Mesendoderm (in vitro differentiated cells): ENCODE measurements at regions not wholly inside any gene's neighbourhood (a gene's known extent, or its start where the extent isn't known, plus 50 kb on each side); places are given as distances from the start of the nearest gene placed in this dataset.
"Not testable (repeated sequence)": the region's sequence is repeated elsewhere in the genome, so short reads cannot be mapped to it uniquely, and the experiment has no call there.

Experiments
- DNase-seq: peaks from one replicate; pipeline ENCODE4 v3.0.0; 2013
- H2AK5ac ChIP-seq: 2 replicates; pipeline ENCODE4 v1.6.1; 2013; ENCODE audit warnings: low read length, inconsistent platforms
- H2BK120ac ChIP-seq: 2 replicates; pipeline ENCODE4 v1.6.1; 2013; ENCODE audit warnings: low read depth, mild to moderate bottlenecking, low read length, moderate library complexity, mixed read lengths
- H2BK15ac ChIP-seq: replicated peaks from 2 replicates; pipeline ENCODE4 v1.6.1; 2013; ENCODE audit warnings: low read depth, mild to moderate bottlenecking, moderate library complexity
- H2BK5ac ChIP-seq: 2 replicates; pipeline ENCODE4 v1.6.1; 2013; ENCODE audit warnings: low read length, inconsistent platforms
- H3K18ac ChIP-seq: 2 replicates; pipeline ENCODE4 v1.6.1; 2013; ENCODE audit warnings: mild to moderate bottlenecking, low read length, mixed read lengths
- H3K23ac ChIP-seq: one replicate; pipeline ENCODE4 v1.6.1; 2013; ENCODE audit warnings: low read length
- H3K27ac ChIP-seq: 2 replicates; pipeline ENCODE4 v1.5.1; 2013; ENCODE audit warnings: low read depth, mild to moderate bottlenecking, inconsistent platforms, low read length, moderate library complexity
- H3K27me3 ChIP-seq: 2 replicates; pipeline ENCODE4 v1.6.1; 2013; ENCODE audit warnings: low read length, control low read depth, mild to moderate bottlenecking, inconsistent platforms; ENCODE audit not compliant: insufficient read depth, poor library complexity
- H3K36me3 ChIP-seq: 2 replicates; pipeline ENCODE4 v1.6.1; 2013; ENCODE audit warnings: low read length, inconsistent platforms; ENCODE audit not compliant: control insufficient read depth, insufficient read depth
- H3K4ac ChIP-seq: one replicate; pipeline ENCODE4 v1.6.1; 2013; ENCODE audit warnings: low read depth, mild to moderate bottlenecking, low read length, moderate library complexity
- H3K4me1 ChIP-seq: 2 replicates; pipeline ENCODE4 v1.6.1; 2013; ENCODE audit warnings: low read depth, low read length, inconsistent platforms; ENCODE audit not compliant: control insufficient read depth
- H3K4me2 ChIP-seq: 2 replicates; pipeline ENCODE4 v1.6.1; 2013; ENCODE audit warnings: low read length
- H3K4me3 ChIP-seq: 2 replicates; pipeline ENCODE4 v1.5.1; 2013; ENCODE audit warnings: mild to moderate bottlenecking, low read length
- H3K56ac ChIP-seq: one replicate; pipeline ENCODE4 v1.6.1; 2013; ENCODE audit warnings: low read length
- H3K79me1 ChIP-seq: 2 replicates; pipeline ENCODE4 v1.6.1; 2013; ENCODE audit warnings: low read length, inconsistent platforms
- H3K79me2 ChIP-seq: 2 replicates; pipeline ENCODE4 v1.6.1; 2013; ENCODE audit warnings: mild to moderate bottlenecking, low read length; ENCODE audit not compliant: control insufficient read depth, insufficient read depth
- H3K9ac ChIP-seq: 2 replicates; pipeline ENCODE4 v1.6.1; 2013; ENCODE audit warnings: low read length, inconsistent platforms
- H4K5ac ChIP-seq: one replicate; pipeline ENCODE4 v1.6.1; 2013; ENCODE audit warnings: low read length
- H4K8ac ChIP-seq: one replicate; pipeline ENCODE4 v1.6.1; 2013; ENCODE audit warnings: low read depth, mild to moderate bottlenecking, control low read depth, low read length, moderate library complexity
- WGBS: extraction: QIAGEN DNeasy Blood & Tissue Kit; methylation state at CpG from one replicate; pipeline ENCODE4 v1.1.7; 2013; ENCODE audit warnings: low lambda C conversion rate, missing lambda C conversion rate; ENCODE audit not compliant: insufficient coverage; ENCODE audit errors: extremely low coverage; 5-methylcytosine and 5-hydroxymethylcytosine counted together

DNA sequence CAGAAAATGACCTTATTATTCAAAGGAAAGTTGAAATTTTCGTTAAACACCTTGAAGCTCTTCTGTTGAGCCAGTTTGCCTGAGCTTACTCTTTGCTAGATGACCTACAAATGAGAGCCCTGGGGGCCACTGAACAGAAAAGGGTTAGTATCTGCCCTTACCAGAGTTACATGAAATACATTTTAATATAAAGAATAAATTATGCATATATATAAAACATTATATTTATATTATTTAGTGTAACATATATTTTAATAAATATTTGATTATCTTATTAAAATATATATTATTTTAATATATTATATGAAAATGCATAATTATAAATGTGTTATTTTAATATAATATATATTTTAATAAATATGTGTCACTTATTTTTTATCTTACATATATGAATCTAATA is 628.4 kb upstream of the TPK1 start:
- Histone ChIP-seq H3K9ac (no peak overlapping the region), H4K5ac (no peak overlapping the region), H3K4ac (no peak overlapping the region), H3K18ac (no peak overlapping the region), H3K27ac (no peak overlapping the region), H3K4me3 (no peak overlapping the region), H2BK120ac (no peak overlapping the region), H3K79me2 (no peaks in the 10 kb centered on the region), H4K8ac (no peak overlapping the region), H2AK5ac (no peak overlapping the region), H3K4me1 (no peaks in the 10 kb centered on the region), H2BK5ac (no peak overlapping the region), H3K36me3 (no peaks in the 10 kb centered on the region), H3K79me1 (no peaks in the 10 kb centered on the region), H3K4me2 (no peak overlapping the region), H3K27me3 (no peaks in the 10 kb centered on the region), H2BK15ac (no peak overlapping the region), H3K56ac (no peak overlapping the region), H3K23ac (no peak overlapping the region)
- WGBS = no CpG with 5 or more reads among the region's 1 CpG
- DNase-seq = no peak

DNA sequence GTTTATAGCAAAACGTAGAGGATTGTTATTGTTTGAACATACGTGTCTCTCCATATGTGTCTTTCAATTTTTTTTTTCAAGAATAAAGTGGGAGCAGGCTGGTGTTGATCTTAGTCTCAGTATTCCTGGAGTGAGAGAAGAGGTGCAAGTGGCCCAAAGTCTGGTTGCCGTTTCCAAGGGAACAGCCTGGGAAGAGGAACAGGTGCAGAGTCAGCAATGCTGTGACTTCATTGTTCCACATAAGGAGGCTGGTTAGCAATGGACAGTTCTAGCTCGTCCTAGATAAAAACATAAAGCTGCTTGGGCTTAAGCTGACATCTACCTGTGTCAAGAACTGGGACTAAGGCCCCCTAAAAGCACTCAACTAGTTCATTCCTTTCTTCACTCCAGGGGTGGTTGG is 626.6 kb upstream of the TPK1 start:
- Histone ChIP-seq H2BK5ac (no peak overlapping the region), H3K56ac (no peak overlapping the region), H3K36me3 (no peaks in the 10 kb centered on the region), H3K27ac (no peak overlapping the region), H2AK5ac (no peak overlapping the region), H2BK15ac (no peak overlapping the region), H3K79me2 (no peaks in the 10 kb centered on the region), H3K4ac (no peak overlapping the region), H3K9ac (no peak overlapping the region), H3K18ac (no peak overlapping the region), H3K4me2 (no peak overlapping the region), H4K5ac (no peak overlapping the region), H2BK120ac (no peak overlapping the region), H3K4me3 (no peak overlapping the region), H4K8ac (no peak overlapping the region), H3K27me3 (no peaks in the 10 kb centered on the region), H3K23ac (no peak overlapping the region), H3K79me1 (no peaks in the 10 kb centered on the region), H3K4me1 (no peaks in the 10 kb centered on the region)
- no CpG with 5 or more reads among the region's 4 CpGs for WGBS
- no peak for DNase-seq

DNA sequence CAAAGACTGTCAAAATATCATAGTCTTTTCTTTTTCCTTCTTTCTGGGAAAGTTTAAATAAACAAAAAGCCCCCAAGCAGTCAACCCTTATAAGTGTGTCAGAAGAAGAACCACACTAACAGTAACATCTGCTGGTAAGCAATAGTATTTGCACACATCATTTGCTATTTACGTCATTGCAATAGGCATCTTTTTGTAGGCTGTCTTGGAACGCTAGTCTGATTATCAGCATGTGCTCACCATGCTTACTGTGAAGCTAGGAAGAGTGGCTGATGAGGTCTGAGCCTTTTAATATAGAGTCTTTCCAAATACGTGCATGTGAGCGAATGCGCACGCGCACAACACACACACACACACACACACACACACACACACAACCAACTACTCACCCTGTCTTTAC is 599.0 kb upstream of the TPK1 start:
- H4K8ac ChIP-seq = no peak overlapping the region
- H3K79me2 ChIP-seq = no peaks in the 10 kb centered on the region
- no peak overlapping the region for H2BK15ac ChIP-seq
- no peak overlapping the region for H2BK120ac ChIP-seq
- no peak overlapping the region for H3K4me2 ChIP-seq
- no peak overlapping the region for H3K23ac ChIP-seq
- H3K79me1 ChIP-seq = no peaks in the 10 kb centered on the region
- H3K4me3 ChIP-seq = no peak overlapping the region
- H3K4ac ChIP-seq = no peak overlapping the region
- H3K36me3 ChIP-seq = no peaks in the 10 kb centered on the region
- no peak overlapping the region for H3K56ac ChIP-seq
- WGBS = no CpG with 5 or more reads among the region's 7 CpGs
- DNase-seq = no peak
- no peak overlapping the region for H3K18ac ChIP-seq
- no peak overlapping the region for H4K5ac ChIP-seq
- no peaks in the 10 kb centered on the region for H3K27me3 ChIP-seq
- no peak overlapping the region for H3K27ac ChIP-seq
- H3K9ac ChIP-seq = no peak overlapping the region
- peaks cover 3% of the 10 kb centered on the region for H3K4me1 ChIP-seq
- H2BK5ac ChIP-seq = no peak overlapping the region
- H2AK5ac ChIP-seq = no peak overlapping the region

DNA sequence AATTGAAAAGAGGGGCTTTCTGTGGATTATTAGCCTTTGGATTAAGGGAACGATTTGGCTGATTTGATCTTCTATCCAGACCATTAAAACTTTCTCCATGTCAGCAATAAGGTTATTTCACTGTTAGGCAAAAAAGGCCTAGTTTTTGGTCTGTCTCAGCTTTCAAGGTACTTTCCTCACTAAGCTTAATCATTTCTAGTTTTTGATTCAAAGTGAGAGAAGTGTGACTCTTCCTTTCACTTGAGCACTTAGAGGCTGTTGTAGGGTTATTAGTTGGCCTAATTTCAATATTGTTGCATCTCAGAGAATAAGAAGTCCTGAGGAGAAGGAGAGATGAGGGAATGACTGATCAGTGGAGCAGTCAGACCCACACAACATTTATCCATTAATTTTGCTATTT is 596.0 kb upstream of the TPK1 start:
- Histone ChIP-seq H2BK15ac (no peak overlapping the region), H3K18ac (no peak overlapping the region), H3K23ac (no peak overlapping the region), H3K4me3 (no peak overlapping the region), H4K8ac (no peak overlapping the region), H3K4me2 (no peak overlapping the region), H3K36me3 (no peaks in the 10 kb centered on the region), H2BK120ac (no peak overlapping the region), H3K56ac (no peak overlapping the region), H3K79me1 (no peaks in the 10 kb centered on the region), H3K27ac (no peak overlapping the region), H3K9ac (no peak overlapping the region), H2BK5ac (no peak overlapping the region), H3K27me3 (no peaks in the 10 kb centered on the region), H3K4me1 (peaks cover 3% of the 10 kb centered on the region), H3K79me2 (no peaks in the 10 kb centered on the region), H3K4ac (no peak overlapping the region), H2AK5ac (no peak overlapping the region), H4K5ac (no peak overlapping the region)
- no CpG with 5 or more reads among the region's 1 CpG for WGBS
- DNase-seq = no peak

- WGBS = no CpG with 5 or more reads among the region's 8 CpGs
- not testable (repeated sequence) for H3K27me3 ChIP-seq, H2BK120ac ChIP-seq, H2BK15ac ChIP-seq, H3K4me3 ChIP-seq, H3K23ac ChIP-seq, H3K79me1 ChIP-seq, H4K8ac ChIP-seq, H3K27ac ChIP-seq, H3K4ac ChIP-seq, H3K36me3 ChIP-seq, H3K4me1 ChIP-seq, H3K4me2 ChIP-seq, H3K79me2 ChIP-seq, H2AK5ac ChIP-seq, DNase-seq, H3K18ac ChIP-seq, H3K9ac ChIP-seq, H3K56ac ChIP-seq, H4K5ac ChIP-seq, H2BK5ac ChIP-seq
Measured at GRCh38 chr7:145418481-145418880, 582.6 kb upstream of the TPK1 start.

GRCh38 chr7:145411066-145411465 is 575.2 kb upstream of the TPK1 start:
- no peak overlapping the region for H3K4me3 ChIP-seq
- no peaks in the 10 kb centered on the region for H3K79me1 ChIP-seq
- H3K56ac ChIP-seq = no peak overlapping the region
- DNase-seq = no peak
- no peak overlapping the region for H3K18ac ChIP-seq
- H3K36me3 ChIP-seq = no peaks in the 10 kb centered on the region
- no peaks in the 10 kb centered on the region for H3K79me2 ChIP-seq
- no peak overlapping the region for H4K8ac ChIP-seq
- H3K4me2 ChIP-seq = no peak overlapping the region
- H3K9ac ChIP-seq = no peak overlapping the region
- H3K23ac ChIP-seq = no peak overlapping the region
- no peak overlapping the region for H3K4ac ChIP-seq
- H3K27me3 ChIP-seq = no peaks in the 10 kb centered on the region
- no peak overlapping the region for H2BK120ac ChIP-seq
- H2AK5ac ChIP-seq = no peak overlapping the region
- H2BK5ac ChIP-seq = no peak overlapping the region
- H4K5ac ChIP-seq = no peak overlapping the region
- WGBS = 100% methylated on average over 1 of the region's 3 CpGs
- no peak overlapping the region for H2BK15ac ChIP-seq
- no peaks in the 10 kb centered on the region for H3K4me1 ChIP-seq
- H3K27ac ChIP-seq = no peak overlapping the region
